HEK293 (cell line): ENCODE measurements at regions not wholly inside any gene's neighbourhood (a gene's known extent, or its start where the extent isn't known, plus 50 kb on each side); places are given as distances from the start of the nearest gene placed in this dataset.

ENCODE experiments used
- CTCF ChIA-PET: fragments of 350-600 bp; formaldehyde crosslinking; extraction: SDS; loops from one replicate; lab custom pipeline; 2021; ENCODE audit warnings: antibody characterized with exemption; lab: Yijun Ruan, JAX
- POLR2A ChIA-PET: fragments of 300-600 bp; formaldehyde crosslinking; extraction: SDS; loops from one replicate; lab custom pipeline; 2020; ENCODE audit warnings: antibody characterized with exemption, inconsistent platforms; lab: Yijun Ruan, JAX
- H3K27ac ChIP-seq: fragments of 200-500 bp; sonication (Bioruptor generic); 2 replicates; pipeline ENCODE4 v1.5.1; 2014; ENCODE audit warnings: low read depth, low read length, control low read depth, inconsistent platforms; ENCODE audit errors: extremely low read depth
- H3K36me3 ChIP-seq, 2 experiments: fragments of 200-500 bp in 1 of 2; sonication (Bioruptor generic) in 1 of 2; 1 replicate in 1 of 2; 2 replicates in 1 of 2; pipeline ENCODE4 v1.5.1; 2014 to 2017; ENCODE audit warnings: inconsistent platforms in 2 of 2, low read length in 2 of 2; ENCODE audit not compliant: control insufficient read depth in 2 of 2, insufficient read depth in 1 of 2
- H3K4me1 ChIP-seq: fragments of 200-500 bp; sonication (Bioruptor generic); 2 replicates; pipeline ENCODE4 v1.5.1; 2014; ENCODE audit warnings: mild to moderate bottlenecking, low read length, inconsistent platforms; ENCODE audit not compliant: control insufficient read depth, insufficient read depth
- H3K4me3 ChIP-seq: 2 replicates; pipeline ENCODE4 v1.5.1; 2011; ENCODE audit warnings: low read depth, mild to moderate bottlenecking, control low read depth, low read length, moderate library complexity
- H3K9me3 ChIP-seq: fragments of 200-500 bp; sonication (Bioruptor generic); 2 replicates; pipeline ENCODE4 v1.5.1; 2014; ENCODE audit warnings: low read depth, low read length, inconsistent platforms; ENCODE audit not compliant: control insufficient read depth, insufficient read depth
- BCL6B ChIP-seq: fragments of 450-650 bp; formaldehyde crosslinking; IDR thresholded peaks from 2 replicates; pipeline ENCODE4 v1.5.1; 2017; ENCODE audit warnings: missing biosample characterization, missing genetic modification characterization
- KLF9 ChIP-seq: fragments of 450-650 bp; formaldehyde crosslinking; IDR thresholded peaks from 2 replicates; pipeline ENCODE4 v1.5.1; 2016; ENCODE audit warnings: missing biosample characterization, missing genetic modification characterization, low read depth
- WT1 ChIP-seq: fragments of 450-650 bp; formaldehyde crosslinking; IDR thresholded peaks from 2 replicates; pipeline ENCODE4 v1.5.1; 2016; ENCODE audit warnings: missing biosample characterization, missing genetic modification characterization
- ZBTB26 ChIP-seq: fragments of 450-650 bp; formaldehyde crosslinking; optimal IDR thresholded peaks from 2 replicates; pipeline ENCODE3; 2016; ENCODE audit warnings: missing biosample characterization, mild to moderate bottlenecking, missing genetic modification characterization
- ZNF10 ChIP-seq: fragments of 450-650 bp; formaldehyde crosslinking; IDR thresholded peaks from 2 replicates; pipeline ENCODE4 v1.5.1; 2017; ENCODE audit warnings: missing biosample characterization, missing genetic modification characterization
- ZNF140 ChIP-seq: fragments of 450-650 bp; formaldehyde crosslinking; IDR thresholded peaks from 2 replicates; pipeline ENCODE4 v1.5.1; 2016; ENCODE audit warnings: missing biosample characterization, missing genetic modification characterization
- ZNF184 ChIP-seq: fragments of 450-650 bp; IDR thresholded peaks from 2 replicates; pipeline ENCODE4 v1.5.1; 2018; ENCODE audit warnings: missing biosample characterization, mild to moderate bottlenecking, missing genetic modification characterization
- ZNF26 ChIP-seq: fragments of 450-650 bp; formaldehyde crosslinking; IDR thresholded peaks from 2 replicates; pipeline ENCODE4 v1.5.1; 2016; ENCODE audit warnings: missing biosample characterization, missing genetic modification characterization
- ZNF362 ChIP-seq: fragments of 450-650 bp; formaldehyde crosslinking; IDR thresholded peaks from 2 replicates; pipeline ENCODE4 v1.5.1; 2016; ENCODE audit warnings: missing biosample characterization, missing genetic modification characterization
- ZNF501 ChIP-seq: fragments of 450-650 bp; formaldehyde crosslinking; IDR thresholded peaks from 2 replicates; pipeline ENCODE4 v1.5.1; 2016; ENCODE audit warnings: missing biosample characterization, missing genetic modification characterization
- ZNF513 ChIP-seq: fragments of 450-650 bp; IDR thresholded peaks from 2 replicates; pipeline ENCODE4 v1.5.1; 2018; ENCODE audit warnings: missing biosample characterization, missing genetic modification characterization
- ZNF514 ChIP-seq: fragments of 450-650 bp; formaldehyde crosslinking; IDR thresholded peaks from 2 replicates; pipeline ENCODE4 v1.5.1; 2016; ENCODE audit warnings: missing biosample characterization, missing genetic modification characterization
- ZNF585B ChIP-seq: fragments of 450-650 bp; formaldehyde crosslinking; IDR thresholded peaks from 2 replicates; pipeline ENCODE4 v1.5.1; 2016; ENCODE audit warnings: missing biosample characterization, missing genetic modification characterization
- ZSCAN23 ChIP-seq: fragments of 450-650 bp; formaldehyde crosslinking; IDR thresholded peaks from 2 replicates; pipeline ENCODE4 v1.5.1; 2016; ENCODE audit warnings: missing biosample characterization, missing genetic modification characterization

- TF ChIP-seq ZNF362 (tag by site-specific recombination) = no peak
- Histone ChIP-seq H3K9me3 (no peaks in the 10 kb centered on the region), H3K36me3 (no peaks in the 10 kb centered on the region), H3K27ac (no peak overlapping the region), H3K4me3 (no peak overlapping the region), H3K4me1 (no peaks in the 10 kb centered on the region)
- POLR2A ChIA-PET = no interaction called here
- CTCF ChIA-PET = interaction anchor here (0.5 to 0.7 kb wide), 2 partner anchors 121 to 270 kb away, joined by 3 to 6 read pairs; no protein-coding TSS in a partner anchor
These were observed 355.7 kb downstream of the LTN1 start for GRCh38 chr21:28636752-28637691.

- Histone ChIP-seq H3K9me3 (no peaks in the 10 kb centered on the region), H3K36me3 (no peaks in the 10 kb centered on the region), H3K27ac (no peak overlapping the region), H3K4me3 (no peak overlapping the region), H3K4me1 (no peaks in the 10 kb centered on the region)
- ChIA-PET POLR2A (interaction anchor here (0.7 kb wide), 1 partner anchor 22 kb away, joined by 6 read pairs; no protein-coding TSS in a partner anchor), CTCF (interaction anchor here (1.0 kb wide), 1 partner anchor 109 kb away, joined by 5 read pairs; no protein-coding TSS in a partner anchor)
- TF ChIP-seq ZNF585B (tag by site-specific recombination) = no peak
- no peak for TF ChIP-seq KLF9
- TF ChIP-seq WT1 = no peak
- no peak for TF ChIP-seq ZNF140
- no peak for TF ChIP-seq ZBTB26 (tag by site-specific recombination)
These were observed 357.1 kb downstream of the LTN1 start for GRCh38 chr21:28635541-28635940.

GRCh38 chr21:28633839-28634555 is 358.7 kb downstream of the LTN1 start:
- Histone ChIP-seq H3K36me3 (no peaks in the 10 kb centered on the region), H3K4me3 (no peak overlapping the region), H3K4me1 (no peaks in the 10 kb centered on the region), H3K9me3 (no peaks in the 10 kb centered on the region), H3K27ac (no peak overlapping the region)
- CTCF ChIA-PET = interaction anchor here (1.4 kb wide), 1 partner anchor 111 kb away, joined by 6 read pairs; no protein-coding TSS in a partner anchor
- POLR2A ChIA-PET = no interaction called here
- TF ChIP-seq ZNF514 (no peak), ZBTB26 (tag by site-specific recombination) (no peak), ZNF513 (tag by site-specific recombination) (no peak), ZSCAN23 (tag by site-specific recombination) (no peak), ZNF184 (tag by site-specific recombination) (no peak), ZNF26 (no peak), BCL6B (tag by site-specific recombination) (no peak), ZNF501 (tag by site-specific recombination) (no peak), ZNF10 (tag by site-specific recombination) (no peak)
